H1 (cell line): ENCODE measurements at regions not wholly inside any gene's neighbourhood (a gene's known extent, or its start where the extent isn't known, plus 50 kb on each side); places are given as distances from the start of the nearest gene placed in this dataset.
A peak's percentile ranks its signal among the peaks of the same experiment; 100 is the strongest.

Source experiments
- CTCF ChIA-PET: fragments of 300-600 bp; sonication (Branson Sonifier 250); formaldehyde crosslinking; loops from one replicate; lab custom pipeline; 2021; ENCODE audit not compliant: partially characterized antibody; lab: Charles Lee
- POLR2A ChIA-PET: fragments of 300-600 bp; sonication (Branson Sonifier 250); formaldehyde crosslinking; loops from one replicate; lab custom pipeline; 2021; ENCODE audit warnings: inconsistent platforms; ENCODE audit not compliant: partially characterized antibody; lab: Charles Lee
- DNase-seq, 2 experiments: peaks; one replicate each; pipeline versions ENCODE4 v3.0.0 to v3.0.0-alpha.2; 2010 to 2022; ENCODE audit warnings: low spot score in 2 of 2, low read depth in 1 of 2, mixed read lengths in 1 of 2
- FAIRE-seq: peaks from 2 replicates; lab custom pipeline; 2011; peaks lifted over from hg19 to GRCh38; lab: Jason Lieb, UNC
- H2AFZ ChIP-seq: 2 replicates; pipeline ENCODE4 v1.8.1; 2012; ENCODE audit warnings: low read length, inconsistent platforms
- H2AK5ac ChIP-seq: 2 replicates; pipeline ENCODE4 v1.6.1; 2013; ENCODE audit warnings: low read depth, low read length
- H2BK120ac ChIP-seq: replicated peaks from 2 replicates; pipeline ENCODE3; 2013; ENCODE audit warnings: low read depth, low read length, inconsistent platforms
- H2BK12ac ChIP-seq: 2 replicates; pipeline ENCODE4 v1.6.1; 2013; ENCODE audit warnings: low read depth, low read length
- H2BK15ac ChIP-seq: 2 replicates; pipeline ENCODE4 v1.6.1; 2013; ENCODE audit warnings: low read length
- H2BK20ac ChIP-seq: 2 replicates; pipeline ENCODE4 v1.6.1; 2013; ENCODE audit warnings: low read length
- H2BK5ac ChIP-seq: 2 replicates; pipeline ENCODE4 v1.6.1; 2013; ENCODE audit warnings: low read depth, low read length
- H3K14ac ChIP-seq: 2 replicates; pipeline ENCODE4 v1.6.1; 2013; ENCODE audit warnings: inconsistent platforms; ENCODE audit not compliant: insufficient read length
- H3K18ac ChIP-seq: 2 replicates; pipeline ENCODE4 v1.6.1; 2013; ENCODE audit warnings: low read length; ENCODE audit errors: extremely low read depth
- H3K23ac ChIP-seq: 2 replicates; pipeline ENCODE4 v1.6.1; 2013; ENCODE audit warnings: inconsistent platforms; ENCODE audit not compliant: insufficient read length
- H3K23me2 ChIP-seq: 2 replicates; pipeline ENCODE4 v1.6.1; 2013; ENCODE audit warnings: low read depth, low read length
- H3K27ac ChIP-seq: 2 replicates; pipeline ENCODE4 v1.6.1; 2011; ENCODE audit warnings: low read depth, low read length, inconsistent platforms
- H3K27me3 ChIP-seq, 4 experiments: replicated peaks in 1 of 4; 1 replicate in 1 of 4; 2 replicates in 3 of 4; pipeline versions ENCODE4 v1.6.1 to v1.8.1; 2011 to 2013; ENCODE audit warnings: low read length in 3 of 4, mild to moderate bottlenecking in 3 of 4, inconsistent platforms in 2 of 4, mixed read lengths in 2 of 4, moderate library complexity in 1 of 4; ENCODE audit not compliant: control insufficient read depth in 3 of 4, insufficient read depth in 3 of 4; ENCODE audit errors: extremely low read depth in 1 of 4
- H3K36me3 ChIP-seq, 4 experiments: 2 replicates each; pipeline versions ENCODE4 v1.6.1 to v1.8.1; 2011 to 2013; ENCODE audit warnings: mild to moderate bottlenecking in 4 of 4, low read length in 3 of 4, moderate library complexity in 2 of 4, control low read depth in 1 of 4, inconsistent platforms in 1 of 4; ENCODE audit not compliant: insufficient read depth in 4 of 4, control insufficient read depth in 2 of 4
- H3K4ac ChIP-seq: replicated peaks from 2 replicates; pipeline ENCODE3; 2013; ENCODE audit warnings: low read length, low read depth, mixed read lengths, inconsistent platforms; ENCODE audit not compliant: insufficient read length
- H3K4me1 ChIP-seq, 4 experiments: replicated peaks in 1 of 4; 1 replicate in 1 of 4; 2 replicates in 3 of 4; pipeline versions ENCODE4 v1.6.1 to v1.8.1; 2011 to 2013; ENCODE audit warnings: low read length in 3 of 4, inconsistent platforms in 2 of 4, mixed read lengths in 1 of 4; ENCODE audit not compliant: insufficient read depth in 4 of 4, control insufficient read depth in 3 of 4
- H3K4me2 ChIP-seq, 2 experiments: 2 replicates each; pipeline versions ENCODE4 v1.6.1 to v1.8.1; 2011 to 2013; ENCODE audit warnings: low read depth in 2 of 2, low read length in 2 of 2, control low read depth in 1 of 2, inconsistent platforms in 1 of 2, mild to moderate bottlenecking in 1 of 2; ENCODE audit not compliant: insufficient read depth in 1 of 2
- H3K4me3 ChIP-seq, 4 experiments: fragments of 200-600, 300-600 bp in 1 of 4; sonication (generic), shearing (Covaris generic), sonication (Bioruptor Twin) in 1 of 4; 2 replicates each; pipeline versions ENCODE4 v1.5.1 to v1.8.1; 2011 to 2016; ENCODE audit warnings: low read length in 4 of 4, low read depth in 3 of 4, control low read depth in 2 of 4, inconsistent platforms in 2 of 4, mild to moderate bottlenecking in 2 of 4, mixed read lengths in 1 of 4, moderate library complexity in 1 of 4; ENCODE audit not compliant: insufficient read depth in 2 of 4; ENCODE audit errors: extremely low read depth in 1 of 4
- H3K56ac ChIP-seq: replicated peaks from 2 replicates; pipeline ENCODE3; 2013; ENCODE audit warnings: low read depth, mild to moderate bottlenecking, mixed read lengths, low read length, inconsistent platforms; ENCODE audit not compliant: insufficient read length
- H3K79me1 ChIP-seq: 2 replicates; pipeline ENCODE4 v1.6.1; 2013; ENCODE audit warnings: low read depth, low read length, control low read depth
- H3K79me2 ChIP-seq, 2 experiments: 2 replicates each; pipeline versions ENCODE4 v1.6.1 to v1.8.1; 2012 to 2013; ENCODE audit warnings: low read length in 2 of 2, mild to moderate bottlenecking in 2 of 2, inconsistent platforms in 1 of 2; ENCODE audit not compliant: insufficient read depth in 2 of 2, control insufficient read depth in 1 of 2
- H3K9ac ChIP-seq, 4 experiments: replicated peaks in 1 of 4; 1 replicate in 1 of 4; 2 replicates in 3 of 4; pipeline versions ENCODE4 v1.6.1 to v1.8.1; 2011 to 2013; ENCODE audit warnings: low read depth in 3 of 4, low read length in 3 of 4, control low read depth in 2 of 4, mild to moderate bottlenecking in 2 of 4, moderate library complexity in 2 of 4, inconsistent platforms in 1 of 4; ENCODE audit errors: extremely low read depth in 1 of 4
- H3K9me3 ChIP-seq, 2 experiments: 2 replicates each; pipeline versions ENCODE4 v1.6.1 to v1.8.1; 2012 to 2013; ENCODE audit warnings: mild to moderate bottlenecking in 2 of 2, moderate library complexity in 2 of 2, control low read depth in 1 of 2, inconsistent platforms in 1 of 2, low read depth in 1 of 2, low read length in 1 of 2, mixed read lengths in 1 of 2; ENCODE audit not compliant: insufficient read depth in 2 of 2
- H4K20me1 ChIP-seq, 2 experiments: replicated peaks in 1 of 2; 2 replicates each; pipeline versions ENCODE3 to v1.8.1; 2011 to 2013; ENCODE audit warnings: inconsistent platforms in 2 of 2, low read length in 2 of 2, mild to moderate bottlenecking in 1 of 2; ENCODE audit not compliant: insufficient read depth in 2 of 2, control insufficient read depth in 1 of 2
- H4K5ac ChIP-seq: 2 replicates; pipeline ENCODE4 v1.6.1; 2013; ENCODE audit warnings: low read length, low read depth, mixed read lengths, inconsistent platforms; ENCODE audit not compliant: insufficient read length
- H4K8ac ChIP-seq: 2 replicates; pipeline ENCODE4 v1.8.0; 2013; ENCODE audit warnings: mild to moderate bottlenecking, moderate library complexity, low read length, inconsistent platforms; ENCODE audit not compliant: insufficient read depth; ENCODE audit errors: extremely low read depth
- H4K91ac ChIP-seq: replicated peaks from 2 replicates; pipeline ENCODE3; 2013; ENCODE audit warnings: low read length, mixed read lengths, inconsistent platforms; ENCODE audit not compliant: insufficient read length
- BCL11A ChIP-seq, 2 experiments: IDR thresholded peaks; one replicate each; pipeline ENCODE4 v1.6.1; 2011; ENCODE audit warnings: low read depth in 2 of 2, low read length in 2 of 2, mild to moderate bottlenecking in 2 of 2
- CBX5 ChIP-seq: fragments of 300-800, 300-1000 bp; sonication (generic); IDR thresholded peaks from 2 replicates; pipeline ENCODE4 v1.7.1; 2016; ENCODE audit warnings: antibody characterized with exemption, low read length, low read depth
- SAP30 ChIP-seq: fragments of 300-600 bp; sonication (generic); IDR thresholded peaks from 2 replicates; pipeline ENCODE4 v1.7.1; 2012; ENCODE audit warnings: low read length, moderate library complexity, mild to moderate bottlenecking, inconsistent platforms; ENCODE audit not compliant: insufficient read depth, insufficient replicate concordance
- SP2 ChIP-seq: IDR thresholded peaks from 2 replicates; pipeline ENCODE4 v1.6.1; 2012; ENCODE audit warnings: mild to moderate bottlenecking, low read length, inconsistent platforms

GRCh38 chr7:49088017-49088416 lies 163.7 kb downstream of the CDC14C start:
- Histone ChIP-seq H2BK15ac (no peak overlapping the region), H4K8ac (no peak overlapping the region), H4K91ac (no peak overlapping the region), H2BK5ac (no peak overlapping the region), H3K9me3 (no peaks in the 10 kb centered on the region), H3K79me2 (no peaks in the 10 kb centered on the region), H3K4me3 (no peak overlapping the region), H2BK12ac (no peak overlapping the region), H3K4ac (no peak overlapping the region), H3K23me2 (no peaks in the 10 kb centered on the region), H3K27ac (no peak overlapping the region), H2BK120ac (no peak overlapping the region), H3K36me3 (no peaks in the 10 kb centered on the region), H3K23ac (no peak overlapping the region), H3K14ac (no peak overlapping the region), H3K56ac (no peak overlapping the region), H3K9ac (no peak overlapping the region), H4K20me1 (no peaks in the 10 kb centered on the region), H3K18ac (no peak overlapping the region), H2AK5ac (no peak overlapping the region), H2BK20ac (peak overlapping the region; percentile 11; the same call in 1 of the 2 replicates), H3K4me2 (no peak overlapping the region), H4K5ac (no peak overlapping the region), H3K79me1 (no peaks in the 10 kb centered on the region), H2AFZ (no peak overlapping the region), H3K27me3 (no peaks in the 10 kb centered on the region), H3K4me1 (peaks cover 0 to 13% (median 0%) of the 10 kb centered on the region in 4 experiments; a peak in 2 of 7 replicates)
- ChIA-PET CTCF (interaction anchor here (1.0 to 1.1 kb wide), 4 partner anchors 9 to 87 kb away, joined by 3 to 5 read pairs (median 4); no protein-coding TSS in a partner anchor), POLR2A (interaction anchor here (1.2 kb wide), 1 partner anchor 52 kb away, joined by 3 read pairs; no protein-coding TSS in a partner anchor)
- no peak for DNase-seq
- no peak for FAIRE-seq
- TF ChIP-seq SAP30, result no peak
- TF ChIP-seq CBX5, result no peak
- no peak for TF ChIP-seq SP2
- TF ChIP-seq BCL11A (IDR thresholded peaks at IDR 0.05; ENCODE audit: low read depth in 2 of 2, low read length in 2 of 2), result no peak
